Midbrain (tissue), 1 donor: ENCODE measurements at regions not wholly inside any gene's neighbourhood (a gene's known extent, or its start where the extent isn't known, plus 50 kb on each side); places are given as distances from the start of the nearest gene placed in this dataset.
A peak's percentile ranks its signal among the peaks of the same experiment; 100 is the strongest.
"Not testable (repeated sequence)": the region's sequence is repeated elsewhere in the genome, so short reads cannot be mapped to it uniquely, and the experiment has no call there.

ENCODE experiments used
- DNase-seq: peaks from one replicate; lab custom pipeline; 2025; lab: John Stamatoyannopoulos, UW

DNA sequence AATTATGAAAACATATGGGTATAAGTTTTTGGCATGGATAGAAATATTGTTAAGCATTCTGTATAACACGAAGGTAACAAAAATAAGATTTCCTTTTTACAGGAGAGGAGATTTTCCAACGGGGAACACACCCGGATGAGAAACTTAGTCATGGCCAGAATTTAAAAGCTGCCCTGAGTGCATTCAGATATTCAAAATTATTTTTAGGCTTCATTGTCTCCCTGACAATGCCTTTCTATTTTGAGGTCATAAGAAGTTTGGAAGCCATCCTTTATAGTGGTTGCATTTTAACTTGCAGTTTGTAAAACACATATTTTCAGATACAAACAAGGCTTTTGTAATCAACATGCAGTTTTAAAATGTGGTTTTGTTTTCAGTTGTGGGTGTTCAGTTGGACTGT is 357.5 kb upstream of the FAM47C start:
- no peak for DNase-seq

DNA sequence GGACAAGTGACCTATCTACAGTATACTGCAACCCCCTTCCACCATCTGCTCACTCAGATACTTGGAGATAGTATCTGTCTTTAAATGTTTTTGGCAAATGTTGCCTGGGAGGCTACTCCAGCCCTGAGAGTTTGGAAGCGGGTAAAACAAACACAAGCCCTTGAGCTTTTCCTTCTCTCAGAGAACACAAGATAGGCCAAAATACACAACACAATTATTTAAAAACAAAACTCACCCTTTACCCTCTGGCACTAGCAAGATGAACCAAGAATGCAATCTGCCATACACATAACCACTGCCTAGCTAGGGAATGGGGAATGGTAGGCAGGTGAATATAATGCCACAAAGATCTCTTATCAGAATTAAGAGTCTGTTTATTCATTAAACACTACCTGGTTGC is 324.7 kb upstream of the FAM47C start:
- no peak for DNase-seq

DNA sequence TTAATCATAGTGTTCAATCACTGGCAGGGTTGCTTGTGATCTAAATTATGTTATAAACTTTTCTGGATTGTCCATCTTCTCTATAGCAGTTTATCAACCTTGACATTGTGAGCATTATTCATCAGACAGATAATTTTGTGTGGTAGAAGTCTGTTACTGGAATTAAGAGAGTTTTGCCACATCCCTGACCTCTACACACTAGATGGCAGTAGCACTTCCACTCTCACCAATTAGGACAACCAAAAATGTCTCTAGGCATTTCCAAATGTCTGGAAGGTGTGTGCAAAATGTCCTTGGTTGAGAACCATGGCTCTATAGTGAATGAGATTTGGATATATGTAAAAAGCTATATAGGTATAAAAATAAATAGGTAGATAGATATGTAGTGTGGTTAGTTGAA is 324.1 kb upstream of the FAM47C start:
- no peak for DNase-seq

DNA sequence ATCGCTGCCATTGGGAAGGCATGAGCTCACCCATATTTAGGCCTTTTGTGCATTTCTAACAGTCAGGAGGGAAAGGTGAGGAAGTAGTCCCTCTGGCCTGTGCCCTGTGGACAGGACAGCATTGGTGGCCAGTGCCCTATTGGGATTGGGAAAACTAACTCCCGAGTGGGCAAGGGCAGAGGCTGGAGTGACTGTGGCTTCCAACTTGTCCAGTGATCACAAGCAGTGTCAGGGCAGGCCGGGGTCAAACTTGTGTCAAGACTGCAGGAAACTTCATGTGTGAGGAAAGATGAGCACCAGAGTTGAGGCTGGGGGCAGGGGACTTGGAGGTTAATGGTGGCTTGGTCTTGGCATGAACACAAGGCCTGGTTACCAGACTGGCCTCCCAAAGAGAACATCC is 286.2 kb upstream of the FAM47C start:
- no peak for DNase-seq

DNA sequence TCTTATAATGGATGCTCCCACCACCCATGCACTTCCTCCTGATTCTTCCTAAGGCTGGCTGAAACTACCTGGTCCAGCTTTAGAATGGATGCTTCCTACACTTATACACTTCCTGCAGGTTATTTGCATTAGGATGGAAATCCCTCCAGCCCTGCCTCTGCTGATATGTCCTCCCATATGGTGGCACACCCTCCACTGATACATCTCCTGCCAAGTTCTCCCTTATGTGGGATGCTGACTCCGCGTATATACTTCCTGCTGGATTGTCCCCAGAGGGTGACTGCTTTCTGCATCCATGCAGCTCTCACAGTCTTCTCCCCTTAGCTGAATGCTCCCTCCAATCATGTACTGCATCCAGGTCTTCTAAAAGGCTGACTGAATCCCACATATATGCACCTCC is 254.6 kb upstream of the FAM47C start:
- DNase-seq = no peak

DNA sequence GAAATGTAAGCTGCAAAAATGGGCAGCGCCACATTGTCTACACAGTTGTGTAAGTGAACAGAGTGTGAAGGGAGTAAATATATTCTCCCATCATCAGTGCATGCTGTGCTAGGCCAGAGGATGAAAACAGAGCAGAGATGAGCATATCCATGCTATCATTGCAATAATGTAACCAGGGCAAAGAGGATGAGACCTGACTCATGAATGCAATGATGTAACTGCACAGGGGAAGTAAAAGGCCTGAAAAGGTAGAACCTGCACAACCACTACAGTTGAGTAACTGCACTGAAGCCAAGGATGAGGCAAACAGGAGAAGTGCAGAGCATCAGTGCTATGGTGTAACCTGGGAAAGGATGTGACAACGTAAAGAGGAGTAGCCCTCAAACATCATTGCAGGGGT is 220.4 kb upstream of the FAM47C start:
- DNase-seq = no peak

DNA sequence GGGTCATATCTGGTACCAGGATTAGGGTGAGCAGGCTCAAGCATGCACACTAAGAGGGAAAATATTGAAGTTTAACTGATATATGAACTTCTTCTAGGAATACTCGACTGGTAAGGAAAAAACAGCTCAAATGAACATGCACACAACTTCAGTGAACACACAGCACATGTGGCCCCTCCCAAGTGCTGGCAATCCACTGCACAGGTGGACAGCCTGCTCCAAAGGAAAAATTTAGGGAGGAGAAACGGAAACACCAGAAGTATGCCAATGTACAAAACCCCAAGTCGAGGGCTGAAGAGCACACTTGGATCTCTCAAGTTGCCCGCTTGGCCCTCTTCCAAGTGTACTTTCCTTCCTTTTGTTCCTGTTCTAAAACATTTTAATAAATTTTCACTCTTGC is 205.0 kb upstream of the FAM47C start:
- no peak for DNase-seq

DNA sequence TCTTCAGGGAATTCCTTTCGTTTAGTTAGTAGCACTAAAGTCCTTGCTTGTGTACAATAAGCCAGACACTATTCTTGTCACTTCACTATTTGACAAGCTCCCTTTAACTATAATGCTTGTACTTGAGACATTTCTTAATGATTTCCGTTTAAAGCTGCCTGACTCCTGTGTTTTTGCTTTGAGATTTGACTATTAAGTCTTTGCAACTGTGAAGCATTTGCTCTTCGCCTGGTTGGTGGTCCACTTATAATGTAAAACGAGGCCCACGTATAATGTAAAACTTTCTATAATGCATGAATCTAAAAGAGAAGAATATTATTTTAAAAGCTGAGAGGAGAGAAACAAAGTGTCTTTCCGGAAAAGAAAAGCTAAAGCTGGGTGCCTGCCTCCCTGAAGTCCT is 204.1 kb upstream of the FAM47C start:
- DNase-seq = no peak

DNA sequence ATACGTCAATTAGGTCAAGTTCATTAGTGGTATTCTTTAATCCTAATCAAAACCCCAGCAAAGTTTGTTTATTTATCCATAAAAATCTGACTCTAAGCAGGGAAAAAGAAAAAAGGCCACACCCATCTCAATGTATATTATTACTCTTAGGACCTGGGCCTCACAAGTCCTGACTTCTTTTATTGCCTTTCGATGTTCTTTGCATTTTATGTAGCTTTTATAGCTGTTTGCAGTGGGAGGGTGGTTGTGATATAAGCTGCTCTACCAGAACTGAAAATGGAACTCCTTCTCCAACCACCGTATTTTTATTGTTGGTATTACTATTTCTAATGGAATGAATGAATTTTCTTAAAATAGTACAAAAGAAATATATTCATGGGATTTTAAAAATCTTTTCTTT is 163.3 kb upstream of the FAM47C start:
- no peak for DNase-seq

DNA sequence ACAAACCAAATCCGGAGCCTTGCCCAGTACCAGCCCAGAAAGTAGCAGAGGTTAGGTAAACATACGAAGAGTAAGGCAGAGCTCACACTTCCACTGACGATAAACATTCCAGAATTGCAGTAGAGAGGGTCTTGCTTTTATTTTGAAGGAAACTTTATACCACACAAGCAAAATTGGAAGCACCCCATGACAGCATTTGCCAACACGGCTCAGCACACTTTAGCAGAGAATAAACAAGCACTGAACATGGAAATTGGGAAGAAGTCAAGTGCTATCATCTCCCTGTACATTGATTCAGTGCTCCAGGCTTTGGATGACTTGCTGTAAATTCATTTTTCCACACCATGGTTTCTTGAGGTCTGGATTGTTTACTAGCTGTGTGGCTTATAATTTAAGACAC is 160.7 kb upstream of the FAM47C start:
- no peak for DNase-seq

DNA sequence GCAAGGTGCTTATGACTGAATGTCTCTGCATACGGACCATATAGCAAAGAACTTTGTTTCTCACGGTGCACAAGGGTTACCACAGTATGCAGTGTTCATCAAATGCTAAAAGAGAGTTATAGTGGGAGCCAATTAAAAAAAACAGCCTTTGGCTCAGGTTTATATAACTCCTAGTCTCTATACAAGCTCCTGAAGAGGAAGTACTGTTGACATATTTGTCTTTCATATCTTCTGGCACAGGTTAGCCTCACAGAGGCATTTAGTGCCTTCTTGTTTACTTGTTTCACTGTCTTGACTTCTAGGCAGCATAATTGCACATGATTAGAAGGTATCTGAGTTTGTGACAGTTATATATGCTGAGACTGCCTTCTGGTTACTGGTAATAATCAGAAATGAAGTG is 158.8 kb upstream of the FAM47C start:
- no peak for DNase-seq

DNA sequence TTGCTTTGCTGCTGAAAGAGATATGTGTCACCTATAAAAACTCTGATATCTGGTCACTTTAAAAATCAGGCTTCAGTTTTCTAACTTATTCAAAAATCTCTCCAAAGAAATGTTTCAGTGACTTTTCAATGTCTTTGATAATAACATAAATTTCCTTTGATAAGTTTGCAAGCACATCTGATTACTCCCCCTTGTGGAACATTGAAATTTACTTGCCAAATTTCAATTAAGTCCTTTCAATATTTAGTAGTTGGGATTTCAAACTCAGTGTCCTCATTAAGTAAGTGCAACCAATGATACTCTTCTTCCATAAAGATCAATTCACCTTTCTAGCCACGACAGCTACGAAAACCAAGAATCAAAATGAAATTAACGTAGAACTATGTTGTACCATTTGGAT is 151.3 kb upstream of the FAM47C start:
- no peak for DNase-seq

DNA sequence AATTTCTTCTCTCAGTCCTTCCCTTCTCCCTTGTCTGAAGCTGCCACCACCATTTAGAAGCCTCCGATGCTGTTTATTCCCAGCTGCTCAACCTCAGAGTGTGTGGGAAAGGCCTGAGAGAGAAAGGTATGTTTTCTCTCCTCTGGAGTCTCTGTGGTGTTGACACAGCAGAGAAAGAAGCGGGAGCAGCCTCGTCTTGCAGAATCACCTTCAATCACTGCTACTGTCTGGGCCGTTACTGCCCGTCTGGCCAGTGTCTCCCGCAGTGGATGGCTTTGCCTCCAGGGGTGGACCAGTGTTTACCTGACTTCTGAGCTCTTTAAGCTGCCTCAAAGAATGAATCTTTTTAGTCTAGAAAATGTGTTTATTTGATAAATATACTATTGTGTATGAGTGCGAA is 148.9 kb upstream of the FAM47C start:
- DNase-seq = no peak

DNA sequence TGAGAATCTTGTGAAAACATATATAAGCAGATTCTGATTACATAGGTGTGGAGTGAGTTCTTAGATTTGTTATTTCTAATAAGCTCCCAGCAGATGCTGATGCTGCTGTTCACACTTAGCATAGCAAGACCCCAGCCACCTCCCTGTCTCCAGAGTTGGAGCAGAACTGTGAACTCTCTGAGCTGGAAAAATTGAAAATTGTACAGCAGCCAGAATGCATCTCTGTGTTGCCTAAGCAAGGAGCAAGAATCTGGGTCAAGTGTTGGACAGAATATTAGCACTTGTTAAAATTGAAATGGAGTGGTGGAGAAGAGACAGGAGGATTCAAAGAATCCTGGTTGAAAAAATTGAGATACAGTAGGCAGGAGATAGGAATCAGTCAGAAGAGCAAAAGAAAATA is 146.6 kb upstream of the FAM47C start:
- peak; percentile 35 for DNase-seq

DNA sequence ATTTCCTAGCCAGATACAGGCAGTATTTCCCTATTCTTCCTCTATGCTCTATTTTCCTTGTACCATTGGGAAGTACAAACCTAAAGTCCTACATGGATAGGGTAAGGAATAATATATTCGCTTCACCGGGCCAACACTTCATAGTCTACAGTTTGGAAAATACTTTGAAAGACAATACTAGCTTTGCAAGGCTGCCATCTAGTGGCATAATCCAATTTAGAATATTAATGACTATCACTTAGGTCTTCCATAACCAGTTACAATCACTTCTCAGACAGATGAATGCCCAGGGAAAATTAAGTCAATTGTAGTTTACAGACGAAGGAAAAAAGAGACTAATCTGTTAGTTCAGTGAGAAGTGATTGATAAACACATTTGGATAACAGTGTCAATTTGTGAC is 141.0 kb upstream of the FAM47C start:
- DNase-seq = peak; percentile 77

DNA sequence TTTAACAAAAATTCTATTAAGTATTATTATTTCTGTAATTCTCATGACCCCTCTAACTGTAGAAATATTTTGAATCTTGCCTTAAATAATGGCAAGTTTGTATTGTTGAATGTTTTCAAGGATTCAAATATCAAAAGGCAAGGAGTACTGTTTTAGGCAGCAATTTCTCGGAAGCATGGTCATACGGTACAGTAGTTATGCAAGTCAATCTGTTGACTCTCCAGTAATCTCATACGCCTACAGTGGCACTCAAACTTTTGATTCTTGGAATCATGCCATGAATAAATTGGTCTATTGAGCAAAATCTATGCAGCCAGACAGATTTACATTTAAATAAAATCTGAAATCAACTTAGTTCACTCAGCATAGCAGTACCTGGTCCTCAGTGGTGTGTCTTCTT is 139.6 kb upstream of the FAM47C start:
- DNase-seq = no peak

DNA sequence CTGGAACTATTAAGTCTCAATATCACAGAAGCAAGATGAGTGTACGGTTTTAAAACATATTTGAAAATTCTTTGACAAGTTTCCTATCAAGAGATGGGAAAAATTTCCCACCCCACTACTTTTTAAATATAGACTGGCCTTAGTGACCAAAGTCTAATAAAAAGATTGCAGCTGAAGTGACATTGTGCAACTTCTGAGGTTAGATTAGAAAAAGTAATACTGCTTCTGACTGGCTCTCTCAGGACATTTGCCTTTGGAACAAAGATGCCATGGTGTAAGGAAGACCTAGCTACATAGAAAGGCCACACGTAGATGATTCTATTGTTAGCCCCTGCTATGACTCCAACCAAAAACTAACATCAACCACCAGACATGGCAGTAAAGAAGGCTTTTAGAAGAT is 138.7 kb upstream of the FAM47C start:
- no peak for DNase-seq

DNA sequence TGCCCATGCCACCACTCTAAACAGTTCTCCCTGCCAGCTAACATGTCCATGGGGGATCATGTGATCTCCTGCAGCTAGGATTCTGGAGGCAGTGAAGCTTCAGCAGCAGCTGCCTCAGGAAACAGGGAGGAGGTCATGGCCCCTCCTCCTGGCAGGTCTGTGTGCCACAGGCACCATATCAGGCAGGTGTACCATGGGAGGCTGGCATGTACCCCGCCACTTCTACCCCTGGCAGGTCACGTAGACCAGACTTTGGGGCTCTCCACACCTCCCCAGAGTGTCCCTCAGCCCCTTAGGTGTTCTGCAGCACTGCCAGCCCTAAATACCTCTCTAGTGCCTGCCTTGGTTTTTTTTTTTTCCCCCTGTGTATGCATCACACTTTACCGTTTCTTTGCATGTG is 110.5 kb upstream of the FAM47C start:
- DNase-seq = no peak

DNA sequence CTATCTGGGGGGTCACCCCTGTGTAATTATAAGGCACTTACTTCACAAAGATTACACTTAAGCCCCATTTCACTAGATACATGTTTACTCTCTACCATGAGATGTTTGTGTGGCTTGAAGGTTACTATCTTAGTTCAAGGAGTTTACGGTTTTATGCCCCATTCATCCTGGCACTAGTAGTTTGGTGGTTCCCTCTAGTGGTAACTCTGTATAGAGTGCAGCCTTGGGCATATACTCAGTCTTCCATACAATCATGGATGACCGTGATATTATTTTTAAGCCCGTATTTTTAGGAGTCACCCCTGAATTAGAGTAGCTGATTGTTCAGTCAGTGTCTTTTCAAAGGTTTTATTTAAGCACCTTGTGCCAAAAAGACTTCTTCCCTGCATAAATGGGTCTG is 109.9 kb upstream of the FAM47C start:
- no peak for DNase-seq

DNA sequence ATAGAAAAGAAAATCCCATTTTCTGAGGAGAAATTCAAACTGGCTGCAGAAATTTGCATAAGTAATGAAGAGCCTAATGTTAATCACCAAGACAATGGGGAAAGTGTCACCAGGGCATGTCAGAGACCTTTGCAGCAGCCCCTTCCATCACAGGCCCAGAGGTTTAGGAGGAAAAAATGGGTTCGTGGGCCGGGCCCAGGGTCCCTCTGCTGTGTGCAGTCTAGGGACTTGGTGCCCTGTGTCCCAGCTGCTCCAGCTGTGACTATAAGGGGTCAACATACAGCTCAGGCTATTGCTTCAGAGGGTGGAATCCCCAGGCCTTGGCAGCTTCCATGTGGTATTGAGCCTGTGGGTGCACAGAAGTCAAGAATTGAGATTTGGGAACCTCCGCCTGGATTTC is 103.6 kb upstream of the FAM47C start:
- not testable (repeated sequence) for DNase-seq

DNA sequence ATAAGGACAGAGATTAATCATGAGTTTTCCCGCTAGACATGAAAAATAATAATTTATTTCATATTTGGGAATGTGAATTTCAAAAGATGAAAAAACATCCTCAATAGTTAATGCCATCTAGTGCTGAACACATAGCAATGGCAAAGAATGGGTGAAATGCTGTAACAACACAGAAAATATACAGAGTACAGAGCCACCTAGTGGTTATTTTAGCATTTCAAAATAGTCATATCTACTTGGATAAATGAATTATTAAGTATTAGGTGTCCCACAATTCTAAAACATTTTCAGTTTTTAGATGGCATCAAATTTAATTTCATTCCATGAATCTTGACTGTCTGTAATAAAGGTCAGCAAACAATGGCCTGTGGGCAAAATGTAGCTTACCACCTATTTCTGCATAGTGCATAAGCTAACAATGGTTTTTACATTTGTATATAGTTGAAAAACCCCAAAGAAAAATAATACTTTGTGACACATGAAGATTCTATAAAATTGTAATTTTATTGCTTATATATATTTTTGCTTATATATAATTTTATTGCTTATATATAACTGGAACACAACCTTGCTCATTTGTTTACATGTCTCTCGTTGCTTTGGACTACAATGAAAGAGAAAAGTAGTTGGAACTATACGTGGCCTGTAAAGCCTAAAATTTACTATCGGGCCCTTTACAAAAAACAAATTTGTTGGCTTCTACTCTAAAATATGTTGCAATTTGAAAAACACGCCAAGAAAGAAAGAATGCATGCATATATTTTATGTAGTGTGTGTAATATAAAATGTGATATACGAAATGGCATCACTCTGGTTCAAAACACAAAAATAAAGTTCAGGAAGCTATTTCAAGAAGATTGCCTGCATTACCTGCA is 99.1 kb upstream of the FAM47C start:
- DNase-seq = peak; percentile 7

DNA sequence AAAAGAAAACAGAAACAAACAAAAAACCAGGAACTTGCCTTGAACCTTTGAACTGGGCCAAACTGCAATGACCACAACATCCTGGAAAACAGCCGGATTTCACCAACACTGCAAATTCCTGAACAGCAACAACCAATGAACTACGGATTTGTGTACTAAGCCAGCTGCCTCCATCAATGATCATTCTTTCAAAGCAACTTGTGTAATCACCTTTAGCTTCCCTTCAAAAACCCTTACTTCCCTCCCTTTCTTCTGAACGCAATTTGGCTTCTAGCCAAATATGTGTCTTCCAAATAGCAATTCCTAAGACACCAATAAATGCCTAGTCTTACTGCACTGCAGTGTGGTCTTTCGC is 98.5 kb upstream of the FAM47C start:
- DNase-seq = no peak

DNA sequence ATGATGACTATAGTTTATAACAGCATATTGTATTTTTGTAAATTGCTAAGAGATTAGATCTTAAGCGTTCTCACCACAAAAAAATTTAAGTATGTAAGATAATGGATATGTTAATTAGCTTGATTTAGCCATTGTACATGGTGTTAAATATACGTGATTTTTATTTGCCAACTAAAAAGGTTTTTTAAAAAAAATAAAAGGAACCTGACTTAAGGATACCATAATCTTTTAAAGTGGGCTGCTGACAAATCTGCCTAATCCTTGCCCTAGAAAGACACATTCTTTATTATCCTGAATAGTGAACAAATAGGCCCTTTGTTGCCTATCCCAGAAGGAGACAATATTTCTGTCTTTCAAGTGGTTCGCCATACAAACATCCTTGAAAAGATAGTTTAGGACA is 94.6 kb upstream of the FAM47C start:
- no peak for DNase-seq

DNA sequence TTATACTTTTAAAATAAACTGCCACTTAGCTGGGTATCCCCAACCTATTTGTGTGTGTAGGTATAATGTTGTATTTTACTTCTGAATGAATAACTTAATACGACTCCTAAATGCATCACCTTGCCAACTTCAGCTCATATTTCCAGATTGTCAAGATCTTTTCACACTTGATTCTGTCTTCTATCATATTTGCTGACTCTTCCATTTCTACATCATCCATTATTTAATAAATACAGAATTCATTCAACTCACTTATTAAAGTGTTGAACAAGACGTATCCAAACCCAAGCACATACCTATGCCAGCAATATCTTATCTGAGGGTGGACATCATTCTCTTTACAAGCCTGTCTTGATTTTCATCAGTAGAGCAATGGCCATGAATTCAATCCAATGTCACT is 91.2 kb upstream of the FAM47C start:
- no peak for DNase-seq

DNA sequence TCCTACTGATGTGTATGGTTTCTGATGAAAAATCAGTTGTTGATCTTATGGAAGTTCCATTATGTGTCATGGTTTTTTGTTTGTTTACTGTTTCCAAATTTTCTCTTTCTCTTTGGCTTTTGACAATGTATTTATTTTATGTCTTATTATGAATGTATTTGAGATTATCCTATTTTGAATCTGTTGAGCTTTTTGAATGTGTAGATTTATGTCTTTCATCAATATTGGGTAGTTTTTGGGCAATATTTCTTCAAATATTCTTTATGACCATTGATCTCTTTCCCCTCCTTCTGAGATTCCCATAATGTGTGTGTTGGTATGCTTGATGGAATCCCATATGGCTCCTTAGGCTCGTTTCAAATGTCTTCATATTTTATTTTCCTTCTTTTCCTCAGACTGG is 80.5 kb upstream of the FAM47C start:
- no peak for DNase-seq
